GM19025 (cell line): ENCODE measurements at regions not wholly inside any gene's neighbourhood (a gene's known extent, or its start where the extent isn't known, plus 50 kb on each side); places are given as distances from the start of the nearest gene placed in this dataset.

Experiments used
- ATAC-seq: cut with Tn5 transposase; IDR thresholded peaks from one replicate; pipeline ENCODE4 v1.9.1; 2021; ENCODE audit warnings: mild to moderate bottlenecking, low read depth, moderate library complexity; ENCODE audit not compliant: unreplicated experiment

GRCh38 chr20:12414446-12415274 lies 497.0 kb downstream of the BTBD3 start:
- no peak for ATAC-seq

- no peak for ATAC-seq
Measured at GRCh38 chr20:12416281-12416680, 498.6 kb downstream of the BTBD3 start.

GRCh38 chr20:12433724-12434123 lies 516.0 kb downstream of the BTBD3 start:
- no peak for ATAC-seq

- no peak for ATAC-seq
Measured at GRCh38 chr20:12434672-12435071, 517.0 kb downstream of the BTBD3 start.

GRCh38 chr20:12435268-12435667 lies 517.6 kb downstream of the BTBD3 start:
- ATAC-seq = no peak

- no peak for ATAC-seq
Measured at GRCh38 chr20:12453711-12454110, 536.0 kb downstream of the BTBD3 start.

- ATAC-seq = no peak
Measured at GRCh38 chr20:12455148-12455547, 537.5 kb downstream of the BTBD3 start.

GRCh38 chr20:12458241-12458640 lies 540.5 kb downstream of the BTBD3 start:
- no peak for ATAC-seq

GRCh38 chr20:12464036-12464435 lies 544.7 kb upstream of the SPTLC3 start:
- no peak for ATAC-seq

- ATAC-seq = no peak
Measured at GRCh38 chr20:12466915-12467314, 541.9 kb upstream of the SPTLC3 start.

- ATAC-seq = no peak
Measured at GRCh38 chr20:12467758-12468157, 541.0 kb upstream of the SPTLC3 start.

GRCh38 chr20:12482661-12483060 lies 526.1 kb upstream of the SPTLC3 start:
- no peak for ATAC-seq

- no peak for ATAC-seq
Measured at GRCh38 chr20:12502443-12502842, 506.3 kb upstream of the SPTLC3 start.

GRCh38 chr20:12504779-12505178 lies 504.0 kb upstream of the SPTLC3 start:
- ATAC-seq = no peak

GRCh38 chr20:12511499-12511898 lies 497.3 kb upstream of the SPTLC3 start:
- ATAC-seq = no peak

GRCh38 chr20:12512755-12513154 lies 496.0 kb upstream of the SPTLC3 start:
- no peak for ATAC-seq

- no peak for ATAC-seq
Measured at GRCh38 chr20:12528104-12528503, 480.7 kb upstream of the SPTLC3 start.

- no peak for ATAC-seq
Measured at GRCh38 chr20:12528591-12529041, 480.2 kb upstream of the SPTLC3 start.

GRCh38 chr20:12531626-12532025 lies 477.1 kb upstream of the SPTLC3 start:
- ATAC-seq = no peak

GRCh38 chr20:12535316-12535715 lies 473.5 kb upstream of the SPTLC3 start:
- ATAC-seq = no peak

GRCh38 chr20:12535770-12536169 lies 473.0 kb upstream of the SPTLC3 start:
- ATAC-seq = no peak

GRCh38 chr20:12554426-12554825 lies 454.3 kb upstream of the SPTLC3 start:
- no peak for ATAC-seq
